Esophagus squamous epithelium (tissue), 5 donors: ENCODE measurements at regions not wholly inside any gene's neighbourhood (a gene's known extent, or its start where the extent isn't known, plus 50 kb on each side); places are given as distances from the start of the nearest gene placed in this dataset.

Source experiments
- DNase-seq: peaks from one replicate; lab custom pipeline; 2025; lab: John Stamatoyannopoulos, UW
- H3K27ac ChIP-seq, 4 donors: fragments of 200-600 bp; sonication (generic); one replicate each; pipeline ENCODE4 v1.5.1; 2016 to 2019; ENCODE audit warnings: mild to moderate bottlenecking in 1 of 4
- H3K27me3 ChIP-seq, 4 donors: fragments of 200-600 bp; sonication (generic); 1 replicate in 3 of 4; 2 replicates in 1 of 4; pipeline versions ENCODE4 v1.5.1 to v1.6.0; 2017 to 2021; ENCODE audit warnings: antibody characterized with exemption in 1 of 4
- H3K36me3 ChIP-seq, 3 donors: fragments of 200-600 bp; sonication (generic); one replicate each; pipeline ENCODE4 v1.5.1; 2016 to 2019
- H3K4me1 ChIP-seq, 3 donors: fragments of 200-600 bp; sonication (generic); one replicate each; pipeline ENCODE4 v1.5.1; 2017 to 2019
- H3K4me3 ChIP-seq, 4 donors: fragments of 200-600 bp; sonication (generic); 1 replicate in 3 of 4; 2 replicates in 1 of 4; pipeline ENCODE4 v1.5.1; 2016 to 2019; ENCODE audit warnings: mild to moderate bottlenecking in 2 of 4, moderate library complexity in 1 of 4
- H3K9me3 ChIP-seq, 3 donors: fragments of 200-600 bp; sonication (generic); one replicate each; pipeline ENCODE4 v1.5.1; 2016 to 2019
- POLR2A ChIP-seq, 4 donors: fragments of 450-650 bp; IDR thresholded peaks; one replicate each; pipeline ENCODE4 v1.6.1; 2017; ENCODE audit warnings: antibody characterized with exemption in 4 of 4, mild to moderate bottlenecking in 4 of 4, moderate library complexity in 3 of 4
- WGBS, 2 donors: methylation state at CpG; one replicate each; pipeline ENCODE4 v1.1.5; 2018; 5-methylcytosine and 5-hydroxymethylcytosine counted together
- intact Hi-C: fragments of 100-400 bp; cut with DNase I; formaldehyde crosslinking; loops from one replicate; pipeline ENCODE4 v1.15.0; 2022
- TF ChIP-seq, protein P1 (sequence below), 6 experiments: fragments of 450-650 bp in 4 of 6; fragments of 200-600 bp in 2 of 6; sonication (generic) in 2 of 6; IDR thresholded peaks; one replicate each; pipeline ENCODE4 v1.5.1; 2016 to 2019; ENCODE audit warnings: antibody characterized with exemption in 6 of 6, mild to moderate bottlenecking in 4 of 6, moderate library complexity in 4 of 6
- donor health status: DM: yes; HTN: yes; CAD: no.

DNA sequence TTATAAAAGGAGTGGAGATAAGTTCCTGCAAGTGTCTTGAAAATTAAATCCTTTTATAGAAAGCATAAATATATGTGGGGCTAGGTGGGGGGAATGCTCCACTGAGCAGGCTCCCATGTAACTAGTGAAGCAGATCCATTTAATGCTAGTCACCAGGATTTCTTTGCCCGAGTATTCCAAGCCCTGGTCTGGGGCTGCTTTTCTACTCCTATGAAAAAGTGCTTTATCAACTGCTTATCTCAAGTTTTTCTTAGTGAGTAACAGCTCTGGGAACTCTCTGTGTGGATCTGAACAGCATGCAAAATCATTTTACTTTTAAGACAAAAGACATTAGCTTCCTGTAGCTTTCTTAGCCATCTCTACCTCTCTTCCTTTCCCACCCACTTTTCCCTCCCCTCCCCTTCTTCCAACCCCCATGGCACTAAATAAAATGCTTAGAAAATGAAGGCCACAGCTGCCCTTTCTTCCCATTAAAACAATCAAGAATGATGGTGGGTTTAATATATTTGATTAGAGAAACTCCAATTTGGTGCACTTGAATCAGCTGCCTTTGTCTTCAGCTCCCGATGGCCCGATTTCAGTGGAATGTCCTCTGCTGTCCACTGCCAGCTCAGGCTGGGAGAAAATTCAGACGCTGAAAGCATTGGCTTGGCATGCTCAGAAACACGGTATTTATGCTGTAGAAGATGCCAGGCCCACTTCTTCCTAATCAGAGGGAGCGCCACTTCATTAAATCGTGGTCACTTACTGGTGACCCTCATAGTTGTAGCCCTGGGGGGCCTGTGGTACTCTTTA lies 475.1 kb downstream of the FOXO1 start:
- Histone ChIP-seq H3K27me3 (no peaks in the 10 kb centered on the region), H3K9me3 (no peaks in the 10 kb centered on the region), H3K36me3 (no peaks in the 10 kb centered on the region), H3K27ac (peak overlapping the region; percentile 56 to 85 (median 83)), H3K4me3 (no peak overlapping the region), H3K4me1 (peaks cover 30 to 78% (median 47%) of the 10 kb centered on the region in 3 donors)
- TF ChIP-seq, protein P1, sequence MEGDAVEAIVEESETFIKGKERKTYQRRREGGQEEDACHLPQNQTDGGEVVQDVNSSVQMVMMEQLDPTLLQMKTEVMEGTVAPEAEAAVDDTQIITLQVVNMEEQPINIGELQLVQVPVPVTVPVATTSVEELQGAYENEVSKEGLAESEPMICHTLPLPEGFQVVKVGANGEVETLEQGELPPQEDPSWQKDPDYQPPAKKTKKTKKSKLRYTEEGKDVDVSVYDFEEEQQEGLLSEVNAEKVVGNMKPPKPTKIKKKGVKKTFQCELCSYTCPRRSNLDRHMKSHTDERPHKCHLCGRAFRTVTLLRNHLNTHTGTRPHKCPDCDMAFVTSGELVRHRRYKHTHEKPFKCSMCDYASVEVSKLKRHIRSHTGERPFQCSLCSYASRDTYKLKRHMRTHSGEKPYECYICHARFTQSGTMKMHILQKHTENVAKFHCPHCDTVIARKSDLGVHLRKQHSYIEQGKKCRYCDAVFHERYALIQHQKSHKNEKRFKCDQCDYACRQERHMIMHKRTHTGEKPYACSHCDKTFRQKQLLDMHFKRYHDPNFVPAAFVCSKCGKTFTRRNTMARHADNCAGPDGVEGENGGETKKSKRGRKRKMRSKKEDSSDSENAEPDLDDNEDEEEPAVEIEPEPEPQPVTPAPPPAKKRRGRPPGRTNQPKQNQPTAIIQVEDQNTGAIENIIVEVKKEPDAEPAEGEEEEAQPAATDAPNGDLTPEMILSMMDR (IDR thresholded peaks at IDR 0.05), result no peak
- TF ChIP-seq POLR2A (IDR thresholded peaks at IDR 0.05), result no peak
- intact Hi-C loops, result no loop called here
- 50 to 54% methylated on average over 7 of the region's 7 CpGs for WGBS, 2 donors
- no peak for DNase-seq

DNA sequence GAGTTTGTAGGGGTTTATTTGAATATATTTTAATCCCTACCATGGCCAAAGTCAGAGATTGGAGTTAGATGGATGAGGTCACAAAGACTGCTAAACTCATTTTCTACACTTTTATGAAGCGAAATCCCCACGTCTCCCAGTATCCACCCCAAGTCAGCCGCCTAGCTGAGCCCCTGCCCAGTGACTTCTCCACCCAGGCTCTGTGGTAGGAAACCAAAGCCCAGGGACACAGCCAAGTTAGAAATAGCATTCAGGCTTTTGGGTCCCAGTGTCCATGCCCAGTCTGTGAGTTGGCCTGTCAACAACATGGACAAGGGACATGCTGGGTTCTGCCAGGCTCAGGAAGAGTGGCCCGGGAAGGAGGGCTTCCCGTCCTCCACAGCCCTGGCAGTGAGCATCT lies 474.0 kb downstream of the FOXO1 start:
- Histone ChIP-seq H3K27me3 (no peaks in the 10 kb centered on the region), H3K36me3 (no peaks in the 10 kb centered on the region), H3K4me1 (peaks cover 30 to 72% (median 47%) of the 10 kb centered on the region in 3 donors), H3K9me3 (no peaks in the 10 kb centered on the region), H3K27ac (peak overlapping the region; percentile 56 to 85 (median 83)), H3K4me3 (no peak overlapping the region)
- no peak for DNase-seq
- TF ChIP-seq, protein P1 (IDR thresholded peaks at IDR 0.05), result no peak
- no peak for TF ChIP-seq POLR2A (IDR thresholded peaks at IDR 0.05)
- WGBS, 2 donors, result 79 to 85% methylated on average over 3 of the region's 5 CpGs
- intact Hi-C loops, result no loop called here

DNA sequence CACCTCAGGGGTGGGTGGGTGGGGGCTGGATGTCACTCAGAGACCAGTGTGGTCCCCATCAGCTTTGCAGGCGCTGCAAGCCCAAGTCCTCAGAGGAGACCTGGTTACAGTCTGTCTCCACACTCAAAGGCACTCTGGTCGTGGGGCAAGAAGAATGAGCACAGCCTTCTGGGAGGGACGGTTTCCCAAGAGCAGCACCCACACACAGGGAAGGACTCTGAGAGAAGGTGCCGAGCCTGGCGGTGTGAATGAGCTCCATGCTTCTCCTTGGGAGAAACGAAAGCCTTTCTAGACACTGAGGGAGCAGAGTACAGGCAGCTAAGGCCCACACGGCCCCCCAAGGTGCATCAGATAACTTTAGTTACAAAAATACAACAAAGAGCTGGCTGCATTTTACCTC lies 473.6 kb downstream of the FOXO1 start:
- no peak overlapping the region for H3K4me3 ChIP-seq
- peaks cover 30 to 68% (median 47%) of the 10 kb centered on the region in 3 donors for H3K4me1 ChIP-seq
- intact Hi-C loops, result no loop called here
- DNase-seq, result no peak
- TF ChIP-seq, protein P1 (IDR thresholded peaks at IDR 0.05), result no peak
- H3K27ac ChIP-seq, result peak overlapping the region; percentile 56 to 85 (median 83)
- no peaks in the 10 kb centered on the region for H3K27me3 ChIP-seq
- no peaks in the 10 kb centered on the region for H3K36me3 ChIP-seq
- H3K9me3 ChIP-seq, result no peaks in the 10 kb centered on the region
- 34 to 35% methylated on average over 4 of the region's 7 CpGs for WGBS, 2 donors

DNA sequence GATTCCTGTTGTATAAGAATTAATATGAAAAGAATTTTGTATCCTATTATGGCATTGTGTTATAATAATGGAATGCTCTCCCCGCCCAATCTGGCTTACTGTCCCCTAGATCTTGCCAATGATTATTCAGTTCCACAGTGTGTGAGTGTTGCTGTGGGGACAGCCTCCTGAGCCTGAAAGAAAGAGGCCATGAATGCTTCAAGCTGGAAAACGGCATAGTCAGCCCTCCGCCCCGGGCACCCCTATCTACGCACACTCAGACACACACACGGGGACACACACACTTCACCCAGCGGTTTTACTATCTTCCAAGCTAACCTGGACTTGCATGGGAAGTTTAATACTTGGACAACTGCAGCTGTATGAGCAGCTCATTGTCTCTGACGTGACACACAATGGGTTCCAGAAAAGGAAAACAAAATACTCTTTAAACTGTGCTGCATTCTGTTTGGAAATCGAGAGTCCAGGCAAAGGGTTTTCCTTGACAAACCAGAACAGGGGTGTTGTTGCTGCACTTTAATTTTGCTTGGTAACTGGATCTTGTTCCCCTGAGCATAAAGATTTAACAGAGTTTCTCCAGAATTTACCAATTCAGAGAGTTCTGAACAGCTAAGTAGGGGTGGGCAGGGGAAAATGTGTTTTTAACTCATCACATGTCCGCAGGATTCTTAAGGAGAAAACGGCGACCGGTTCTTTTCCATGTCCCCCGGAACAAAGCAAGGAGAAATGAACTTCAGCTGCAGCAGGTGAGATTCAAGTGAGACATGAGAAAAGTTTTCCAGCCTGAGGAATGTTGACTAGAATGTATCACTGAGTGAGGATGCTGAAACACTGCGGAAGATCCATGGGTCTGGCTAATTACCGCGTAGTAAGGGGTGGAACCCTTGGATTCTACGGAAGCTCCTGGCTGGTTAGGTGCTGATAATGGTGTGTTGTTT lies 472.9 kb downstream of the FOXO1 start:
- Histone ChIP-seq H3K27ac (peak overlapping the region; percentile 56 to 85 (median 83)), H3K9me3 (no peaks in the 10 kb centered on the region), H3K36me3 (no peaks in the 10 kb centered on the region), H3K4me1 (peaks cover 30 to 61% (median 44%) of the 10 kb centered on the region in 3 donors), H3K4me3 (peak overlapping the region in 2 of 4 donors; percentile 4 to 33), H3K27me3 (no peaks in the 10 kb centered on the region)
- no peak for DNase-seq
- TF ChIP-seq POLR2A (IDR thresholded peaks at IDR 0.05), result peak in 1 of 4 donors; percentile 13
- TF ChIP-seq, protein P1 (IDR thresholded peaks at IDR 0.05), result no peak
- intact Hi-C loops, result no loop called here
- WGBS, 2 donors, result 53 to 56% methylated on average over 18 of the region's 18 CpGs
